ENCODE measurements at regions not wholly inside any gene's neighbourhood (a gene's known extent, or its start where the extent isn't known, plus 50 kb on each side); places are given as distances from the start of the nearest gene placed in this dataset.

- H3K4me3 ChIP-seq (ENCODE audit: low read depth in 1 of 3, low read length in 3 of 3): no peak overlapping the region
- FAIRE-seq: no peak
- no peaks in the 10 kb centered on the region for H3K4me1 ChIP-seq (ENCODE audit: control insufficient read depth in 3 of 3, insufficient read depth in 2 of 3, low read depth in 1 of 3, low read length in 2 of 3)
- H3K9me3 ChIP-seq (ENCODE audit: control insufficient read depth in 2 of 2, insufficient read depth in 1 of 2, low read depth in 1 of 2, low read length in 1 of 2): no peaks in the 10 kb centered on the region
- WGBS, 3 donors: 70 to 83% (median 71%) methylated on average over 1 of the region's 1 CpG
- no peaks in the 10 kb centered on the region for H3K36me3 ChIP-seq (ENCODE audit: control insufficient read depth in 3 of 3, insufficient read depth in 2 of 3, low read depth in 1 of 3, low read length in 3 of 3)
- DNase-seq: no peak
- H3K27ac ChIP-seq (ENCODE audit: low read depth in 1 of 3, low read length in 2 of 3): no peak overlapping the region
- H3K27me3 ChIP-seq (ENCODE audit: control insufficient read depth in 3 of 3, insufficient read depth in 3 of 3, low read length in 3 of 3): peaks cover 0 to 2% (median 0%) of the 10 kb centered on the region in 3 donors
Observed at GRCh38 chr9:86517475-86517874, 163.3 kb upstream of the TUT7 start.

GRCh38 chr9:86516564-86516963 lies 162.4 kb upstream of the TUT7 start:
- FAIRE-seq (no peak), DNase-seq (no peak)
- H3K9me3 ChIP-seq (ENCODE audit: control insufficient read depth in 2 of 2, insufficient read depth in 1 of 2, low read depth in 1 of 2, low read length in 1 of 2): no peaks in the 10 kb centered on the region
- WGBS, 3 donors: 81 to 87% (median 83%) methylated on average over 19 of the region's 19 CpGs
- H3K4me3 ChIP-seq (ENCODE audit: low read depth in 1 of 3, low read length in 3 of 3): no peak overlapping the region
- peaks cover 0 to 2% (median 0%) of the 10 kb centered on the region in 3 donors for H3K27me3 ChIP-seq (ENCODE audit: control insufficient read depth in 3 of 3, insufficient read depth in 3 of 3, low read length in 3 of 3)
- H3K27ac ChIP-seq (ENCODE audit: low read depth in 1 of 3, low read length in 2 of 3): no peak overlapping the region
- no peaks in the 10 kb centered on the region for H3K4me1 ChIP-seq (ENCODE audit: control insufficient read depth in 3 of 3, insufficient read depth in 2 of 3, low read depth in 1 of 3, low read length in 2 of 3)
- H3K36me3 ChIP-seq (ENCODE audit: control insufficient read depth in 3 of 3, insufficient read depth in 2 of 3, low read depth in 1 of 3, low read length in 3 of 3): no peaks in the 10 kb centered on the region

DNA sequence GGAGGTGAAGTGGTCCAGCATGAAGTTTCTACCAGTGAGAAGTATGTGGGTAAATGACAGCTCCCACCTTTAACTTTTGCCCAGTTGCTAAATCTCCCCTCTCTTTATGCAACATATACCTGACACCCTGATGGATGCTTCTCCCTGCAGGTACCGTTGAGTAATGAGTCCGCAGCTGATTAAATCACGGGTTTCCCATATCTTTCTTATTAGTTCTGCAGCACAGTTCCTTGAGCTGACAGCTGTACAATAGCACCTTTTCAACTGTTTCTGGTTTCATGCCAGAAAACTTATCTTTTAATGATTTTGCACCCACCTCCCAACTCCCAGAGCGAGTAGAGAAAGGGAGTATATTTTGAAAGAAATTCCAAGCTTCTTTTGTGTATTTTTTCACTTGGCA lies 161.0 kb upstream of the TUT7 start:
- DNase-seq: no peak
- no peaks in the 10 kb centered on the region for H3K4me1 ChIP-seq (ENCODE audit: control insufficient read depth in 3 of 3, insufficient read depth in 2 of 3, low read depth in 1 of 3, low read length in 2 of 3)

DNA sequence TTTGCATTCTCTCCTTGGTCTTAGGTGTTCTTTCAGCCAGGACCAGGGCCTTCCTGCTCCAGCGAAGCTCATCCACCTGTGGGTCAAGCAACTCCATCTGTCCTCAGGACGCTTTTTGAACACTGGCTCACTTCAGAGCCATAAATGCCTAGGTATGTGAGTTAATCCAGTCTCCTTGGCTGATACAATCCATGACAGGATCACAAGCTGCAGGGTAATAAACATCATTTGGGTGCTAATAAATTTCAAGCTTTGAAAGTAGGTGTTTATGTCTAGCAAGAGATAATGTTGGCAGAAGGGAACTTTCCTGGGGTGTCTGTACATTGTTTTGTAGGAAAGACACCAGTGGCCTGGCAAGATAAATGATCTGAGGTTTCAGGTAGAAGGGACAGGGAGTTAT lies 159.2 kb upstream of the TUT7 start:
- Histone ChIP-seq H3K4me1 (ENCODE audit: control insufficient read depth in 3 of 3, insufficient read depth in 2 of 3, low read depth in 1 of 3, low read length in 2 of 3) (no peaks in the 10 kb centered on the region), H3K27ac (ENCODE audit: low read depth in 1 of 3, low read length in 2 of 3) (no peak overlapping the region), H3K36me3 (ENCODE audit: control insufficient read depth in 3 of 3, insufficient read depth in 2 of 3, low read depth in 1 of 3, low read length in 3 of 3) (no peaks in the 10 kb centered on the region), H3K27me3 (ENCODE audit: control insufficient read depth in 3 of 3, insufficient read depth in 3 of 3, low read length in 3 of 3) (peaks cover 0 to 2% (median 0%) of the 10 kb centered on the region in 3 donors), H3K4me3 (ENCODE audit: low read depth in 1 of 3, low read length in 3 of 3) (no peak overlapping the region), H3K9me3 (ENCODE audit: control insufficient read depth in 2 of 2, insufficient read depth in 1 of 2, low read depth in 1 of 2, low read length in 1 of 2) (no peaks in the 10 kb centered on the region)
- DNase-seq (no peak), FAIRE-seq (no peak)
- 72 to 88% (median 75%) methylated on average over 2 of the region's 2 CpGs for WGBS, 3 donors

More for the DNA sequence above, 161.0 kb upstream of the TUT7 start:
- no peaks in the 10 kb centered on the region for H3K9me3 ChIP-seq (ENCODE audit: control insufficient read depth in 2 of 2, insufficient read depth in 1 of 2, low read depth in 1 of 2, low read length in 1 of 2)
- H3K4me3 ChIP-seq (ENCODE audit: low read depth in 1 of 3, low read length in 3 of 3): no peak overlapping the region
- peaks cover 0 to 2% (median 0%) of the 10 kb centered on the region in 3 donors for H3K27me3 ChIP-seq (ENCODE audit: control insufficient read depth in 3 of 3, insufficient read depth in 3 of 3, low read length in 3 of 3)
- WGBS, 3 donors: 14 to 53% (median 30%) methylated on average over 4 of the region's 4 CpGs
- no peak overlapping the region for H3K27ac ChIP-seq (ENCODE audit: low read depth in 1 of 3, low read length in 2 of 3)
- no peak for FAIRE-seq
- H3K36me3 ChIP-seq (ENCODE audit: control insufficient read depth in 3 of 3, insufficient read depth in 2 of 3, low read depth in 1 of 3, low read length in 3 of 3): no peaks in the 10 kb centered on the region

- H3K27ac ChIP-seq (ENCODE audit: low read depth in 1 of 3, low read length in 2 of 3): no peak overlapping the region
- peaks cover 0 to 2% (median 0%) of the 10 kb centered on the region in 3 donors for H3K27me3 ChIP-seq (ENCODE audit: control insufficient read depth in 3 of 3, insufficient read depth in 3 of 3, low read length in 3 of 3)
- no peaks in the 10 kb centered on the region for H3K36me3 ChIP-seq (ENCODE audit: control insufficient read depth in 3 of 3, insufficient read depth in 2 of 3, low read depth in 1 of 3, low read length in 3 of 3)
- no peak for DNase-seq
- H3K4me3 ChIP-seq (ENCODE audit: low read depth in 1 of 3, low read length in 3 of 3): no peak overlapping the region
- no peaks in the 10 kb centered on the region for H3K4me1 ChIP-seq (ENCODE audit: control insufficient read depth in 3 of 3, insufficient read depth in 2 of 3, low read depth in 1 of 3, low read length in 2 of 3)
- no peak for FAIRE-seq
- WGBS, 3 donors: 64 to 75% (median 72%) methylated on average over 2 of the region's 2 CpGs
- H3K9me3 ChIP-seq (ENCODE audit: control insufficient read depth in 2 of 2, insufficient read depth in 1 of 2, low read depth in 1 of 2, low read length in 1 of 2): no peaks in the 10 kb centered on the region
Observed at GRCh38 chr9:86512929-86513328, 158.7 kb upstream of the TUT7 start.

DNA sequence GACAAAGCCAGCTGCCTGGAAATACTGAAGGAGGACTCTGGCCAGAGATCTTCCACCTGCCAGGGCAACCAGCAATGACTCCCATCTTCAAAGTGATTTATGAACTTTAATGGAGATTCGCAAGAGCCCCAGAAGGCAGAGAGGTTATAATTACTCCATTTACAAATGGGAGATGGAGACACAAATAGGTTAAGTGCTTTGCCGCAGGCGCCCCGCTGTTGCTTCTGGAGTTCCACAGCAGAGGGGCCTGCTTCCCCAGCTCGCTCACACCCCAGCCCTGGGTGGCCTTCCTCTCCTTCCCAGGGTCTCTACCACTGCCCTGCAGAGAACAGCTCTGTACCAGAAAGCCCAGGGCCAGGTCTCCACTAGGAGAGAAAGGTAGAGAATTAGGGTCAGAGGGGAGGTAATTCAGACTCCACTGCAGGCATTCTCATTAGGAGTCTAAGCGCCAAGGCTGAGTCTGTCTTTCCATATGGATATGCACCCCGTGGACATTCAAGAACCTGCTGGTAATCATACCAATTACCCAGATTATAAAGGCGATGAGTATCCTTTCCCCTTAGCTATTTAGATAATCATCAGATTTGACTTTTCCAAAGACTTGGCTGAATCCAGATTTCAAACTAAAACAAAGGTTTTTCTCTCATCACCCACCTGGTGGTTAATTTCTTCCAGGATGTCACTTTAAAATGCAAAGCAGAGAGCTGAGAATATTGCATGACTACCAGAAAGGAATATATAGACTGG lies 157.6 kb upstream of the TUT7 start:
- Histone ChIP-seq H3K4me3 (ENCODE audit: low read depth in 1 of 3, low read length in 3 of 3) (no peak overlapping the region), H3K9me3 (ENCODE audit: control insufficient read depth in 2 of 2, insufficient read depth in 1 of 2, low read depth in 1 of 2, low read length in 1 of 2) (no peaks in the 10 kb centered on the region), H3K4me1 (ENCODE audit: control insufficient read depth in 3 of 3, insufficient read depth in 2 of 3, low read depth in 1 of 3, low read length in 2 of 3) (no peaks in the 10 kb centered on the region), H3K27me3 (ENCODE audit: control insufficient read depth in 3 of 3, insufficient read depth in 3 of 3, low read length in 3 of 3) (peaks cover 0 to 2% (median 0%) of the 10 kb centered on the region in 3 donors), H3K36me3 (ENCODE audit: control insufficient read depth in 3 of 3, insufficient read depth in 2 of 3, low read depth in 1 of 3, low read length in 3 of 3) (no peaks in the 10 kb centered on the region), H3K27ac (ENCODE audit: low read depth in 1 of 3, low read length in 2 of 3) (no peak overlapping the region)
- FAIRE-seq: no peak
- WGBS, 3 donors: 82 to 88% (median 88%) methylated on average over 8 of the region's 8 CpGs
- DNase-seq: no peak

DNA sequence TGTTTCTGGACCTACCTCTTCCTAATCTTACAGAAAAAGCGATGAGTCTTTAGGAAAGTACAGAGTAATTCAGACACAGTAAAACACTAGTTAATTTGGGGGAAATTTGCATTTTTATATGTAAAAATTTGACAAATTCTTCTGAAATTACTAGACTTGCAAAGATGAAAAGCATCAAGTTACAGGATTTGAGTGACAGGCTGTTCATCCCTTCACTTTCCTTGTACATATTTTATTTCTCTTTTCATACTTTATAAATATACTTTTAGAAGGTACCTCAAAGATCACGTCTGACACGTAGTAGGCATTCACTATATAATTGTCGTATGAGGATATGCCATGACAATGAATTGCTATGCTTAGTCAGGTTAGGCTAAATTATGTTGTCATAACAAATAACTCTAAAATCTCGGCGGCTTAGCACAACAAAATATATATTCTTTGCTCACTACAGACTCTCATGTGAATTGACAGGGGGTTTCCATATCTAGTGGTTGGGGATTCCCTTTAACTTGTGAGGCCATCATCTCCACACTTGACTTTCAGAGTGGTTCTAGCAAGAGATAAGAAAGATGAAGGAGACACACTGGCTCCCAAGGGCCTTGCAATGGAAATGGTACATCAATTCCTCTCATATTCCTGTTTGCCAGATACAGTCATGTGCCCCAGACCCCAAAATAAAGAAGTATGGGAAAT lies 154.1 kb upstream of the TUT7 start:
- H3K4me1 ChIP-seq (ENCODE audit: control insufficient read depth in 3 of 3, insufficient read depth in 2 of 3, low read depth in 1 of 3, low read length in 2 of 3): no peaks in the 10 kb centered on the region
- no peaks in the 10 kb centered on the region for H3K36me3 ChIP-seq (ENCODE audit: control insufficient read depth in 3 of 3, insufficient read depth in 2 of 3, low read depth in 1 of 3, low read length in 3 of 3)
- no peak overlapping the region for H3K4me3 ChIP-seq (ENCODE audit: low read depth in 1 of 3, low read length in 3 of 3)
- 86 to 87% (median 86%) methylated on average over 6 of the region's 6 CpGs for WGBS, 3 donors
- no peaks in the 10 kb centered on the region for H3K9me3 ChIP-seq (ENCODE audit: control insufficient read depth in 2 of 2, insufficient read depth in 1 of 2, low read depth in 1 of 2, low read length in 1 of 2)
- DNase-seq (no peak), FAIRE-seq (no peak)
- no peaks in the 10 kb centered on the region for H3K27me3 ChIP-seq (ENCODE audit: control insufficient read depth in 3 of 3, insufficient read depth in 3 of 3, low read length in 3 of 3)
- H3K27ac ChIP-seq (ENCODE audit: low read depth in 1 of 3, low read length in 2 of 3): no peak overlapping the region

DNA sequence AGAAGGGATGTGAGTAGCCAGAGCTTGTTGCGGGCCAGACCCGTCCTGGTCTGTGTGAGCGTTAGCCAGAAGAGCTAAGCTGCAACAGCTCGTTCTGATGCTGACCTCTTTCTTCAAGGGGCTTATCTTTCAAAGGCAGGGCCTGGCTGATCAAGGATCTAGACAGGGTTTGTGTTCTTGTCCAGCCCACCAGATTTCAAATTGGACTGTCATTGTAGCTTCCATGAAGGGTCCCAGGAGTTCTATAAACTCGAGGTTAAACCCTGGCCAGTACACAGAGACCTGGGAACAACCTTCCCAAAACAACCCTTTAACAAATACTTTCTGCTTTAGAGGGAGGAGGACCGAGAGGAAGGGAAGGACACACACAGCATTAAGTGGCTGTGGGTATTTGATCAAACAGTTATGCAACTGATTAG lies 153.0 kb upstream of the TUT7 start:
- FAIRE-seq: no peak

More for the DNA sequence above, 153.0 kb upstream of the TUT7 start:
- Histone ChIP-seq H3K4me1 (ENCODE audit: control insufficient read depth in 3 of 3, insufficient read depth in 2 of 3, low read depth in 1 of 3, low read length in 2 of 3) (no peaks in the 10 kb centered on the region), H3K27me3 (ENCODE audit: control insufficient read depth in 3 of 3, insufficient read depth in 3 of 3, low read length in 3 of 3) (no peaks in the 10 kb centered on the region), H3K9me3 (ENCODE audit: control insufficient read depth in 2 of 2, insufficient read depth in 1 of 2, low read depth in 1 of 2, low read length in 1 of 2) (no peaks in the 10 kb centered on the region), H3K27ac (ENCODE audit: low read depth in 1 of 3, low read length in 2 of 3) (no peak overlapping the region), H3K36me3 (ENCODE audit: control insufficient read depth in 3 of 3, insufficient read depth in 2 of 3, low read depth in 1 of 3, low read length in 3 of 3) (no peaks in the 10 kb centered on the region), H3K4me3 (ENCODE audit: low read depth in 1 of 3, low read length in 3 of 3) (no peak overlapping the region)
- no peak for DNase-seq
- 65 to 74% (median 70%) methylated on average over 6 of the region's 6 CpGs for WGBS, 3 donors

All from small intestine (tissue), 7 donors.